C1 segment of cervical spinal cord (tissue), 14 donors: ENCODE measurements at regions not wholly inside any gene's neighbourhood (a gene's known extent, or its start where the extent isn't known, plus 50 kb on each side); places are given as distances from the start of the nearest gene placed in this dataset.

Source experiments
- DNase-seq, 14 donors: peaks; one replicate each; lab custom pipeline; 2025; lab: John Stamatoyannopoulos, UW

DNA sequence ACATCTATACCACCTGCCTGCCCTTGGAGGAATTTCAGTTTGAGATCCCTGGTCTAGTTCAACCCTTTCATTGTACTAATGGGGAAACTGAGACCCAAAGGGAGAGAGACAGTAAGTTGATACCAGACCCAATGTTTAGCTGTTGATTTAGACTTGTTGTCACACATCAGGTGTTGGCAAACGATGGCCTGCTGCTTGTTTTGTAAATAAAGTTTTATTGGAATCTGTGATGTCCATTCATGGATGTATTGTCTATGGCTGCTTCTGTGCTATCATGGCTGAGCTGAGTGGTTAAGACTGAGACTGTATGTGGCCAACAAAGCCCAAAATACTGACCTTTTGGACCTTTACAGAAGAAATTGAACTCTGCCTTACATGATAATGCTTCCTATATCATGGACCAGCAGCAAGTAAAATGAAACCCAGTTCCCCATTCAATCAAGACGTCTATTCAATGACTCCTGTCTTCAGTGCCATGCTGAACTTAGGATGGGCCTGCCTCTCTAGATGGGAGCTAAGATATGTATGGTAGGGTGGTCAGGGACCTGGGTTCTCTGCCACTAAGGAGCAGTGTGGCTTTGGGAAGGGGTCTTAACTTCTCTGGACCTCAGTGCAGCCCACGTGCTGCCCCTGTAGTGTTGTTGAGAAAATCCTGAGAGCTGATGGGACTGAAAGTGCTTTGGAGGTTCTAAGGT lies 111.0 kb downstream of the IRX5 start:
- no peak for DNase-seq

DNA sequence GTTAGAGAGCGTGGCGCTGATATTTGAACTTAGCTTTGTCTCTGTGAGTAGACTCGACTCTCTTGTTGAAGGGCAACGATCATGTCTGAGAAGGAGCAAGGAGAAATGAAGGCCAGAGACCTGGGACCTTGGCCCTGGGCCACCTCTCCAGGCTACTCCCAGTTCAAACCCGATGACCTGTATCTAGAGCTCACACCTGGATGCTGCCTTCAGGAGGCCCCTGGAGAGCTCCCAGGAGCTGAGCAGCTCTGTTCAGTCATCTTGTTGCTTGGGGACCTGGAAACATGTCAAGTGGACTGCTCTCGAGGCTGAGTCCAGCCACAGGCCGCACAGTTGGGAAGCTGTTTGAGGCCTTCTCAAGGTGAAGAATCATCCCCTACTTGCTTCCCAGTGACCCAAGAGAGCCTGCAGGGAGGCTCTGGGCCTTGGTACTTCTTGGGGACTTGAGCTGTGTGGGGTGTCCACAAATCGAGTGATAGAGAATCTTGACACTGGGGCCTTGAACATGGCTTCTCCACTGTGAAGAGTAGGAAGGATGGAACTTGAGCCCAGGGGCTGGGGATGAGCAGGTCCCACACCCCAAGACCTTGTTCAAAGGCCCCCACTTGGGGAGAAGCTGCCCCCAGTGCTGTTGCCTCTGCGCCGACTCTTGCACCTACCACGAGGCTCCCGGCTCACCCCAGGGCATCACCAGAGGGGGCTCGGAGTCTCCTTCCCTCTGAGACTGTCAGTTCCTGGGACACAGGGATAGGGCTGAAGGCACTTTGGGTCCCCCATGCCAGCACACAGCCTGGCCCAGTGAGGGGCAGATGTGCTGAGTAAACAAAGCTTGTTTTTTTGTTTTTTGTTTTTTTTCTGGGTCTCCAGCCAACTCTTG lies 112.1 kb downstream of the IRX5 start:
- DNase-seq, result no peak

DNA sequence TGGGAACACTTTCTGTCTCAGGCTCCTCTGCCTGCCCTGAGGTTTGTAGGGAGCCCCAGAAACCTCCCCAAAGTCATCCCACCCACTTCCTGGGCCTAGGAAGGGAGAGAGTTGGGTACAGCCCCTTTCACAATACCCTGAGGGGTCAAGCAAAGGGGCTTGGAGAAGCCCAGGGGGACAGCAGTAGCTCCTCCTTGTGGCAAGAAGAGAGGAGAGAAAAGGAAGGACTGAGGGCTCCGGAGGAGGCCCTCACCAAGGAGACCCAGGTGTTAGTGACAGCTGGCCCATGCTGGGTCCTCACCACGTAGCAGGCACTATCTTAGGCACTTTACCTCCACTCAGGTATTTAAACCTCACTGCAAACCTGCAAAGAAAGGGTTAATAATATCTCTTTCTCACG lies 112.8 kb downstream of the IRX5 start:
- no peak for DNase-seq

DNA sequence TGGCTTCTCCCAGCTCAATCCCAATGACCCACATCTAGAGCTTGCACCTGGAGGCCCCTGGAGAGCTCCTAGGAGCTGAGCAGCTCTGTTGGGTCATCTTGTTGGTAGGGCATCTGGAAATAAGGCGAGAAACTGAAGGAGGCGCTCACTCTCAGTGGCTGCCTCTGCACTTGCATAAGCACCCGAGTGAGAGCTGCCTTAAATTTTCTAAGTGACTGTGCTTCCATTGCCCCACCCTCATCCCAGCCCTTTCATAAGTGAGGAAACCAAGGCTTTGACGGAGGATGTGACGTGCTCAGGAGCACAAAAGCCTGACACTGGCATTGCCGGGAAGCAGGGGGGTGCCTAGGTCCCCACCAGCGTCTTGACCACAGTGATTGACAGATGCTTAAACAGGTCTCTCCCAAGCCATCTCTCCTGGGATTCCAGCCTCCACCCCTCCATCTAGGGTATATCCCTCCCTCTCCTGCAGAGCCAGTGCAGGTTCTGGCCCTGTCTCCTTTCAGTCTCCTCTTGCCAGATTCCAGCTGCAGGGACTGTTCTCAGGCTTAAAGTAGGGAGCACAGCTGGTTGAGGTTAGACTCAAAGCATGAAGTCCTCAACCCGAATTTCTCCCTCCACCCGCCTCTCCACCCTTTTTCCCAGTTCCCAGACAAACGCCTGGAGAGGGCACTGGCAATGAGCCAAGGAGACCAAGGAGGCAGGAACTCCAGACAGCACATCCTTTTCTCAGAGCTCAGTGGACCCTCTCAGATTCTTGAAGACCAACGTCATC lies 113.7 kb downstream of the IRX5 start:
- no peak for DNase-seq

DNA sequence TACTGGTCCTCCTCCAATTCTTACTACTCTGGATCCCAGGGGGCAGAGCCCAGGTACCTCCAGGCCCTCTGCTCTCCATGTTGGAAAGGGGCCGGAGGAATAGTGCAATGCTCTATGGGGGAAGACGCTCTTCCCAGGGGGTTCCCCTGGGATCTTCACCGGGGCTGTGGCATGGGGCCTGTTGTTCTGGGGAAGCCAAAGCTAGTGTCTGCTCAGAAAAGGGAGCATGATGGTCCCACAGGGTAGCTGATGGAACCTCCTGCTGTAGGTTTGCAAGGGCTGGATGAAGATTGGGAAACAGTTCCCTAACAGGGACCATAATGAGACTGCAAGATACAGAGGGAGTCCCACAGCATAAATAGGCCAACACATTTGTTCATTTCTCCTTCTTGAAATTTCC lies 114.7 kb downstream of the IRX5 start:
- DNase-seq, result no peak

DNA sequence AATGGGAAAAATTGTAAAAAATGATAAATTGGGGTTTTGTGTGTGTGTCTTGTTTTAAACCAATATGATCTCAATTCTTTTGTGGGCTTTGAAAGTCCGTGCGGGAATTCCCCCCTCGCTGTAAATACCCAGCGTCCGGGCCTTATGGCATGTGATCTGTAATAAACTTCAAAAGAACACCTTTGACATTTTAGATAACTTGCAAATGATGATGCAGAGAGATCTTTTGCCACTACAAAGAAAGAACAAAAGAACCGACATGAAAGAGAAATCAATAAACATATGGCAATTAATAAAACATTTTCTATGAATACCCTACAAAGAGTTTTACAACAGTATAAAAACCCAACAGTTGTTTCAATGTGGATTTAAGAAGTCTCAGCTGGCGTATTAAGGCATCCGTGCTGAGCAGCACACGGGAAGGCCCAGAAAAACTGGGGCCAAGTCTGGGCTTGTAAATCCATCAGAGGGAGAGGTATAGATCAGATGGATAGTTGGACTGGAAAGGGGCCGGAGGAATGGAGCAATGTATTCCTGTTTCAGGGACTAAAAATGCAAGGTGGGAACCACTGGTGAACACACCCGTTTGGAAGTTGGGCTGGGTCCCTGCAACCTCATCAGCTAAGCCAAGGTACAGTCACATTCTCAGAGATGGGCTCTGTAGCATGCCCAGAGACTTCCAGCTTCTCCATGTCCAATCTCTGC lies 115.2 kb downstream of the IRX5 start:
- no peak for DNase-seq

DNA sequence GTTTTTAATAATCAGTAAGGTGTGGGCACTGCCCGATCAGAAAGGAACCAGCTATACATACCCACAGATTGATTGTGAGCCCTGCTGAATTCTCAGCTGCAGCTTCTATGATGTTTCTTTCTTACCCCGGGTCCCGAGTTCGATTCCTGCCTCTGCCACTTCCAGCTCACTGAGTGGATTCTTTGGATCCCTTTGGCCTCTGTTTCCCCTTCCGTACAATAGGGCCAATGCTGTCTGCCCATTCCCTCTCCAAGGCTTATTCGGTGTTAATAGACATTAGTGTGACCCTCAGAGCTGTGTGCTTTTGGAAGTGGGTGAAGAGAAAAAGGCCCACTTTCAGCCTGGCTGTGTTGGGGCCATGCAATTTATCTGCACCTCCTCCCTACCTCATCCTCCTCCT lies 115.8 kb downstream of the IRX5 start:
- no peak for DNase-seq

DNA sequence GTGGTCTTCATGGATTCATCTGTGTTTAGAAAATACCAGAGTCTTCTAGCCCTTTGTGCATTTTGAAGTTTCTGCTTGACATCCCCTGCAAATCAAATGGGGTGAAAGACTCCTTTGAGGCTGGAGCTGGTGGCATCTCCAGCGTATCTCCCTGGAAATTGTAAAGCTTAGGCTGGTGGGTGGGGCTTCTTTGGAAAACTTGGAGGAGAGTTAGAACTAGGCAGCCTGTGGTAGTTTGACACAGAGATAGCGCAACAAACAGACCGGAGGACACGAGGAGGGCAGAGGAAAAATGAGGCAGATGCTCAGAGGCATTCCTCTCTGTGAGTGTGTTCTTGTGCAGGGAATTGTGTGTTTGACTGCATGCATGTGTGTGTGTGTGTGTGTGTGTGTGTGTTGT lies 116.3 kb downstream of the IRX5 start:
- DNase-seq, result no peak

DNA sequence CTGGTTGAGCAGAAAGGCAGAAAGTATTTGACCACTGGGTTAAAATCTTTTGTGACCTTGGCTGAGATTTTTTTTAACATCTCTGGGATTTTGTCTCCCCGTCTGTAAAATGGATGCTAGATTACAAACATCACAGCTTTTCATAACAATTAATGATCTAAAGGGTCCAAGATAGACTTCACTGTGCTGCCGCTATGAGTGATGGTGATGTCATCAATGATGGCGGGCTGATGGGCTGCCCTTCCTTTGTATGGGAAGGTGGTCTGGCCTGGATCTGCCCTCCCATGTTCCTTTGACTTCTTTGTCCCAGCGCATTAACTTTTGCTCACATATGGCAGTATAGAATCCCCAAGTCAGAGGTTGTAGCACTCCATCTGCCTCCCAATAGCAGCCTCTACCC lies 116.7 kb downstream of the IRX5 start:
- no peak for DNase-seq

DNA sequence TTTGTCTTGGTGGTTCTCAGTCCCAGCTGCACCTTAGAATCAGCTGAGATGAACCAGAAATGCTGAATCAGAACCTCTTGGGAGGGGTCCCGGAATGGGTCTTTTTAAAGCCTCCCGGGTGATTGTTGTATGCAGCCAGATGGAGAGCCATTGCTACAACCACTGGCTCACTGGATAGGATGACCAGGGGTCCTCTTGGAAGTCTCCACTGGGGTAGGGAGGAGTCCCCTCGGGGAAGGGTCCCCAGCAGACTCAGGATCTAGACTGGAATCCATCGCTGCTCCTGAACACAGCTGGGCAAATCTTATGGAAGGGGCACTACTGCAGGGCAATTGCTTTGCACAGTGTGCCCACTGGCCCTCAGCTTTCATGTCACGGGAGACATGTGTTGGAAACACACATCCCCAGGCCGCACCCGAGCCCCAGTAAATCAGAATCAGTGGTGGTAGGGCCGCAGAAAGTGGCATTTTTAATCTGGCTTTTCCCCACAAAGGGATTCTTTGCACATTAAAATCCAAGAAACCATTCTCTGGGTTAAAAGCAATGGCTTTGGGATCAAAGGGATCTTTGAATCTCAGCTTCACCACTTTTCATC lies 117.3 kb downstream of the IRX5 start:
- DNase-seq, result no peak

DNA sequence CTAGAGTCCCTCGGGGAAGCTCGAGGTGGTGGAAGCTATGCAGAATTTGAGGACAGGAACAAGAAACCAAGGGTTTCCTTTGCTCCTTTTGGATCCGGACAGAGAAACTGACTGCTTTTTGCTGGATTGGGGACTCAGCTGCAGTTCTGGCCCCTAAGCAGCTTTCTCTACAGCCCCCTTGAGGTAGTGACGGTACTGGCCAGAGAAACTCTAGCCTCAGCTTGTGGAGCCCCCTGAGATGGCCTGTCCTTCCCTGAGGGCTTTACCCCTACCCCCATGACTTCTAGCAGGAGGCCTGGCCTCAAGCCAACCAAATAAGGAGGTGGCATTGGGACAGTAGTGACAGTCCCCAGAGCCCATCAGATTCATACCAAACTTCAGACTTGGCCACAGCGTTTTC lies 118.1 kb downstream of the IRX5 start:
- DNase-seq, result no peak

DNA sequence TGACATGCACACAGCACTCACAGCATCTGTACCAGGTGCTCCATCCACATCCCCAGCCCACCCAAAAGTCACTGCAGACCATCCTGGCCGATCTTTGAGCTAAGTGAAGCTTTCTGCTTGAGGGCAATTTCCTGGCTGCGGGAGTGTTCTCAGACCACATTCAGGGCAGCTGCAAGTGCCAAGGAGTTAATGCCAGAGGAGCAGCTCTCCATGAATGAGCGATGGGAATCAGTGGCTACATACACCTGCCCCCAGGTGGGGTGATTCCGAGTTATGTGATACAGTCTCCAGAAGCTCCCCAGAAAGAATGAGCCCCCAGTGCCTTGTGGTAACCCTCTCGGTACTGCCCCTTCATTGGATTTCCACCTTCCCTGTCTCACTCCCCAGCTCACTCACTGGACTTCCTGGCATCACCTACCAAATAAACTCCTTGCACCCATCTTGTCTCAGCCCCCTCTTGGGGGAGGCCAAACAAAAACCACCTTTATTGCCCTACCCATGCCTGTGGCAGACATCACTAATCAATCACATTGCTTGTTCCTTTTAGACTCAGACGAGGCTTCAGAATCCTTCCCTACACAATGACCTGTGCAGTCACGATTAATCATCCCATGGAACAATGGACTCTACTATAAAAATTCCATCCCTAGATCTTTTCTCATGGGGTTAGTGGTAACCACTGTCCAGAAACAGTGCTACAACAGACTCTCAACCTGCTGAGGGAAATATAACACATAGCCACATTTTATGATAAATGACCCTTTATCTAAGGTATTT lies 121.1 kb downstream of the IRX5 start:
- no peak for DNase-seq

DNA sequence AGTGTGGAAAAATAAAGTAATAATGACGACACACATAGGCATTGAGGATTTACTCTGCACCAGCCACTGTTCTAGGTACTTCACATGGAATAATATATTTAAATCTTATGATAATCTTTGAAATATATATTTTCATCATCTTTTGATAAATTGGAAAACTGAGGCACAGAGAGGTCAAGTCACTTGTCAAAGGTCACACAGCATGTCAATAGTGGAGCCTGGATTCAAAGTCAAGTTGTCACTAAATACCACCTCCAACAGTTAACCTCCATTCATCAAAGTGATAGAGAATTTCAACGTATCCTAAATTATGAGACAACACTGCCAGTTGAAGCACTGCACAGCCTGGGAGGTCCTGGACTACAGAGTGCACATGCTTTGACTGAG lies 121.7 kb downstream of the IRX5 start:
- no peak for DNase-seq

DNA sequence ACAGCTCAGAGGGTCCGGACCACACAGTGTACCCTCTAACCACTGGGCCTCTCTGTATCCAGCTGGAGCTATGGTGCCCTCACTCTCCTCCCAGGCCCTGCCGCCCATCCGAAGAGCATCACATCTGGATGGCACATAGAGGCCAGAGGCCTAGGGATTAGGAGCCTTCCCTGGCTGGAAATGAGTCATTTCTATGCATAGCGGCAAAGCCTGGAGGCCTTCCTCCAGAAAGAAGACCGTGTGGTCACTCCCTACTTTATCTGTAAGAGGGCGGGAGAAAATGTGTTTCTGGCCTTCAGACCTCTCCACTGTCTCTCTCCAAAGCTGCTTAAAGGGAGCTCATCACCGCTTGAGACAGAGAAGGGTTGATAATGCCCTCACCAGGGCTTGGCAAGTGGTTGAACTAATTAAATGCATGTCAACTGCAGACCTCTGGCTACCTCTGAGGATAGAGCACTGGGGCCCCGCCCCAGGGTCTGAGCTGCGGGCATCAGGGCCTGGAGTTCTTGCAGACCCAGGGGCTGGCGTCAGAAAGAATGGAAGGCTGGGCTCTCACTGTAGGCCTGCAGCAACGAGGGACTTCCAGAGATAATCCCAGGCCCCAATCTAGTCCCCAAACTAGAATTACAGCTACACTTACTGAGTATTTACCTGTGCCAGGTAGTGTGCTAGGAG lies 122.2 kb downstream of the IRX5 start:
- DNase-seq, result no peak

DNA sequence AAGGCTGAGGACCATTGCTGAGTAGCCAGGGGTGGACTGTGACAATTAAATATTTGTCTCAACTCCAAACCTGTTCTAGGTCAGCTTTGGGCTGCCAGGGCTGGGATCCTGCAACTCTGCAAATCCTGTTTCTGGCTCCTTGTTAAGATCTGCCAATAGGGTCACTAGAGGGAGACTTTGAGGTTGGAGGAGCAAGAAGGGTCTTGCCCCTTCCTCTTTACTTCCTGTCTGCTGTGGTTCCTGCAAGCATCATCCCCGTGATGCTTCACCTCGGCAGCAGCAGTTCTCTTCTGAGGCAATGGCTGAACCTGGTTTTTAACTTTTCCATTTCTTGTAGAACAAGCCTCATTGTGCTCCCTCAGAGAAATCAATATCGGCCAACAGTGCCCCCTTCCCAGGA lies 124.6 kb downstream of the IRX5 start:
- DNase-seq, result no peak

DNA sequence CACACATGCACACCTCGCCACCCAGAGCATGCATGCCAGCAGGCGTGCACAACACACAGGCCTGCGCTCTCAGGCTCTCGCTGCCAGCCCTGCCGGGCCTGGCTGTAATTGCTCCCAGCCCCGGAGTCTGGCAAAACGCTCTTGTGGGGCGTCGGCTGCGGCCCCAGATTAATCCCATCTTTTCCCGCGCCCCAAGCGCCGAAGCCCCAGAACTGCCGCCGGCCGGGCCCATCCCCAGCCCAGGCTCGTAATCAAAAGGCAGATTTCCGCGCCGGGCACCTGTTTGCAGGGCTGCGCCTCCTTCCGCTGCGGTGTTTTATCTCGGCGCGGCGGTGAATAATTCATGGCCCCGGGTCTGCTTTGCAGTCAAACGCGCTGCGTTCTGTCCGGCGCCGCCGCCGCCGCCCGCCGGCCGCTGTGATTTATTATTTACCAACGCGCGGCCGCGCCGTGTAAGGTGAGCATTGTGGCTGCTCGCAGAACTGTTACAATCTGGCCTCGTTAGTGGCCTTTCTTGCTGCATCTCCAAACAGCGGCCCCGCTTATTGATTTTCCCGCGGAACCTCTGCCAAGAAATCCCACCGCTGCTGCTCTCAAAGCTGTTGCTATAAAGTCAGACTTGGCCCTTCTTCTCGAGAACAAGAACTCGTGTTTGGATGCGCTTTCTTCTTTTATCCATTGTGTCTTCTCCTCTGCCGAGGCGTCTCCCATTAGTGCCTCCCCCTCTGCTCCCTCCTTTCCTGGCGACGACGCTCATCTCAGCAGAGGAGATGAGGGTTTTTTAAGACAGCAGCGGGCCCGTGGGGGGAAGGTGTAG lies 126.1 kb downstream of the IRX5 start:
- no peak for DNase-seq

DNA sequence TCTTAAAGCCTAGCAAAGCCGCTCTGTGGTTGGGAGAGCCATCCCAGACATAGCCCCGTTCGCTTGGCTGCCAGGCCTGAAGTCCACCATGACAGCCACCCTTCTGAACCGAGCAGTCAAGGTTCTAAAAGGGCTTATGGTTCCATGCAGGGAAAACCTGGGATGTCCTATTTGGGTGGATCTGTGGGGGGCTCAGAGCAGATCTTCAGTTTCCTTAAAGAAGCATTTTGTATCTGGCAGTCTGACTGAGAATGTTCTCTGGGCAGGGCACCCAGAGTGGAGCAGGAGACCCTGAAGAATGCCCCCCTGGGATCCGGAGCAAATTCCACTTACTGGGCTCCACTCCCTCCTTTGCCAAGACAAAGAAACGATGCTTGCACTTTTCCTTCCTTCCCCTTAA lies 127.2 kb downstream of the IRX5 start:
- no peak for DNase-seq

DNA sequence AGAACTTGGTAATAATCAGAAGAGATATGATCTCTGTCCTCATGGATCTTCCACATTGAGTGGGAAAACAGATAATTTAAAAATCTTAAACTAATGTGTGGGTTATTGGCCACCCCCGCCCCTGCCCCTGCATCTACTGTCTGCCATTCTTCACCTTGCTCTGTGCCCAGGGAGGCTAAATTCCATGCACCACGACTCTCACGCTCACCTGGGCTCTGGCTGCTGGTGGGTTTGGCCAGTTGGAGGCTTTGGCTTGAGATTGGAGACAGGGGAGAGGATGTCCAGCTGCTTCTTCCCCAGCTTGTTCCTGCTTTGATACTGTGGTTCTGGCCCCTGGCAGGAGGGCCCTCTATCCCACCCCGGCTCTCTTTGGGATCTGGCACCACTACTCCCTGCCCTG lies 127.9 kb downstream of the IRX5 start:
- no peak for DNase-seq

DNA sequence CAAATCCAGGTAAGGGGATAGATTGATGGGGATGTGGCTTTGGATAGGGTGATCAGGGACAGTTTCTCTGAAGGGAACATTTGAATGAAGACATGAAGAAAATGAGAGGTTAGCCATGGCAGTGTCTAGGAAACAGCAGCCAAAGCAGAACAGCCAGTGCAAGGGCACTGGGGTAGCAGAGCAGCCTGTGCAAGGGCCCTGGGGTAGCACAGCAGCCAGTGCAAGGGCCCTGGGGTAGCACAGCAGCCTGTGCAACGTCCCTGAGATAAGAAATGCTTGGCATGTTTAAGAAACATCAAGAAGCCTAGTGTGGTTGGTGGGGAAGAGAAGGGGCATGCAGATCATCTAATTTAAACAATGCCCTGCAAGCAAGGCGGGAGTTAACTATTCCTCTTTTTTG lies 128.5 kb downstream of the IRX5 start:
- DNase-seq, result no peak
